ENCODE measurements at regions not wholly inside any gene's neighbourhood (a gene's known extent, or its start where the extent isn't known, plus 50 kb on each side); places are given as distances from the start of the nearest gene placed in this dataset.

- TF ChIP-seq FOXM1 (IDR thresholded peaks at IDR 0.05; ENCODE audit: borderline replicate concordance) (no peak), FOXK2 (IDR thresholded peaks at IDR 0.05) (no peak), TARDBP (IDR thresholded peaks at IDR 0.05) (no peak), LEF1 (IDR thresholded peaks at IDR 0.05; ENCODE audit: borderline replicate concordance) (no peak), SUZ12 (IDR thresholded peaks at IDR 0.05) (no peak)
Measured at GRCh38 chr3:109772520-109772919, 435.2 kb upstream of the DPPA4 start.

Measured in HEK293T (cell line).